Tibial artery (tissue), 4 donors: ENCODE measurements at regions not wholly inside any gene's neighbourhood (a gene's known extent, or its start where the extent isn't known, plus 50 kb on each side); places are given as distances from the start of the nearest gene placed in this dataset.

Source experiments
- DNase-seq, 2 donors: peaks; one replicate each; pipeline ENCODE4 v3.0.0-alpha.2; 2019
- H3K27ac ChIP-seq, 2 donors: fragments of 200-600 bp; sonication (generic) in 1 of 2; 1 replicate in 1 of 2; 2 replicates in 1 of 2; pipeline ENCODE4 v1.5.1; 2018 to 2019; ENCODE audit warnings: mild to moderate bottlenecking in 1 of 2
- H3K27me3 ChIP-seq, 2 donors: fragments of 200-600 bp; sonication (generic) in 1 of 2; one replicate each; pipeline versions ENCODE4 v1.5.1 to v1.6.0; 2016 to 2019
- H3K36me3 ChIP-seq, 3 donors: fragments of 200-600 bp; sonication (generic) in 2 of 3; one replicate each; pipeline ENCODE4 v1.5.1; 2016 to 2019; ENCODE audit warnings: mild to moderate bottlenecking in 2 of 3
- H3K4me1 ChIP-seq, 4 donors: fragments of 200-600 bp; sonication (generic) in 2 of 4; 1 replicate in 3 of 4; 2 replicates in 1 of 4; pipeline ENCODE4 v1.5.1; 2016 to 2019
- H3K4me3 ChIP-seq, 2 donors: fragments of 200-600 bp; sonication (generic) in 1 of 2; 1 replicate in 1 of 2; 2 replicates in 1 of 2; pipeline ENCODE4 v1.5.1; 2018 to 2019; ENCODE audit warnings: mild to moderate bottlenecking in 2 of 2
- H3K9me3 ChIP-seq, 3 donors: fragments of 200-600 bp; sonication (generic) in 1 of 3; one replicate each; pipeline ENCODE4 v1.5.1; 2016 to 2019
- intact Hi-C: fragments of 100-400 bp; cut with DNase I; formaldehyde crosslinking; loops from one replicate; pipeline ENCODE4 v1.15.0; 2023; ENCODE audit warnings: low total_unique reads
- TF ChIP-seq, protein P1 (sequence below), 2 experiments: fragments of 200-600 bp in 1 of 2; fragments of 450-650 bp in 1 of 2; IDR thresholded peaks; one replicate each; pipeline ENCODE4 v1.5.1; 2017 to 2019; ENCODE audit warnings: antibody characterized with exemption in 2 of 2, mild to moderate bottlenecking in 1 of 2, moderate library complexity in 1 of 2

DNA sequence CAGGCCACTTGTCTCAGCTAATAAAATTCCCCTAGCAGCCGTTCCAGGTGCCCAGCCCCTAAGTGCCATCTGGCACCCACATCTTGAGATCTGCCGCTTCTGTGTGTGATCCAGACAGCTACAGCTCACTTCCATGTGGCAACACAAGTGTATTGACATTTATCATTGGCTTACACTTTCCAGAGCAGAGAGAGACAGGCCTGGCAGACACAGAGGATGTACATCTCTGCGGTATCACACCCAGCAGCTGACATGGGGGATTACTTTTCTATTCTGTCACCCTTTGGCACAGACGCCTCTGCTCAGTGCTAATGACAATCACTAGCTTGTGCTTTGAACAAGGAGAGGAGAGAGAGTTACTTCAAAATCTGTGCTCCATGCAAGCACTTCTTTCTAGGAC is 195.9 kb downstream of the KDR start:
- H3K36me3 ChIP-seq: no peaks in the 10 kb centered on the region
- no peaks in the 10 kb centered on the region for H3K9me3 ChIP-seq
- H3K27ac ChIP-seq: no peak overlapping the region
- H3K27me3 ChIP-seq: no peaks in the 10 kb centered on the region
- intact Hi-C loops: no loop called here
- H3K4me3 ChIP-seq: no peak overlapping the region
- no peak for DNase-seq
- TF ChIP-seq, protein P1, sequence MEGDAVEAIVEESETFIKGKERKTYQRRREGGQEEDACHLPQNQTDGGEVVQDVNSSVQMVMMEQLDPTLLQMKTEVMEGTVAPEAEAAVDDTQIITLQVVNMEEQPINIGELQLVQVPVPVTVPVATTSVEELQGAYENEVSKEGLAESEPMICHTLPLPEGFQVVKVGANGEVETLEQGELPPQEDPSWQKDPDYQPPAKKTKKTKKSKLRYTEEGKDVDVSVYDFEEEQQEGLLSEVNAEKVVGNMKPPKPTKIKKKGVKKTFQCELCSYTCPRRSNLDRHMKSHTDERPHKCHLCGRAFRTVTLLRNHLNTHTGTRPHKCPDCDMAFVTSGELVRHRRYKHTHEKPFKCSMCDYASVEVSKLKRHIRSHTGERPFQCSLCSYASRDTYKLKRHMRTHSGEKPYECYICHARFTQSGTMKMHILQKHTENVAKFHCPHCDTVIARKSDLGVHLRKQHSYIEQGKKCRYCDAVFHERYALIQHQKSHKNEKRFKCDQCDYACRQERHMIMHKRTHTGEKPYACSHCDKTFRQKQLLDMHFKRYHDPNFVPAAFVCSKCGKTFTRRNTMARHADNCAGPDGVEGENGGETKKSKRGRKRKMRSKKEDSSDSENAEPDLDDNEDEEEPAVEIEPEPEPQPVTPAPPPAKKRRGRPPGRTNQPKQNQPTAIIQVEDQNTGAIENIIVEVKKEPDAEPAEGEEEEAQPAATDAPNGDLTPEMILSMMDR (IDR thresholded peaks at IDR 0.05): no peak
- no peaks in the 10 kb centered on the region for H3K4me1 ChIP-seq

DNA sequence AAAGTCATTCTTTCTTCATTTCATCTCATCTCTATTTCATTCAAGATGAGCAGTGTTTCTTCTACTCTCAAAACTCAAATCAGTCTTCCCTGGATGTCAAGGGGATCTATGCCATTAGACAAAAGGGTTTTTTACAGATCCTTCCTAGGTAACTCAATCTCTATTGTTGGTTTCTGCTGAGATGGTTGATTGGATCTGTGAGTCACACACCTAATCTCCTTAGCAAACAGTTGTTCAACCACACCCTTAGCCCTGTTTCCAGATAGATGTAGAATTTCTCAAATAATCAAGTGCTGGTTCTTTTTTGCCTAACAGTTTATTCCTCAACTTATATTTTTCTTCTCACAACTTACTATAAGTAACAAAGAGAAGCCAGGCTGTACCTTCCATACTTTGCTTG is 200.5 kb downstream of the KDR start:
- Histone ChIP-seq H3K4me3 (no peak overlapping the region), H3K9me3 (no peaks in the 10 kb centered on the region), H3K27me3 (no peaks in the 10 kb centered on the region), H3K27ac (no peak overlapping the region), H3K4me1 (no peaks in the 10 kb centered on the region), H3K36me3 (no peaks in the 10 kb centered on the region)
- intact Hi-C loops: no loop called here
- TF ChIP-seq, protein P1 (IDR thresholded peaks at IDR 0.05): no peak
- DNase-seq: no peak

DNA sequence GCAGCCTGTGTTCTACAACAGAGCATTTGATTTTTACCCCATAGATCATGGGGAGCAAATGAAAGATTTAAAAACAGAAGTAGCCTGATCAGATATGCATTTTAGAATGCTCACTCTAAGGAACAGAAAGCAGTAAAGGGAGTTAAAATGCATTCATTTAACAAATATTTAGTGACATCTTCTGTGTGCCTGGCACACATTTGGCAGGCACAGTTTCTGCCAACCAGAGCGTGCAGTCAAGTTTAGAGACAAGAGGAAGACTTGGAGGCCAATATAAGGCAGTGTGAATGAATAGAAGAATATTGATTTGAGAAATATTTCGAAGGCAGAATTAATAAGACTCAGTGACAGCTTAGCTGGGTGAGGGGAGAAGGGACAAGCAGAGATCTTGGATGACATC is 210.1 kb downstream of the KDR start:
- intact Hi-C loops: no loop called here
- H3K27me3 ChIP-seq: no peaks in the 10 kb centered on the region
- H3K4me1 ChIP-seq: peaks cover 0 to 58% (median 28%) of the 10 kb centered on the region in 4 donors

DNA sequence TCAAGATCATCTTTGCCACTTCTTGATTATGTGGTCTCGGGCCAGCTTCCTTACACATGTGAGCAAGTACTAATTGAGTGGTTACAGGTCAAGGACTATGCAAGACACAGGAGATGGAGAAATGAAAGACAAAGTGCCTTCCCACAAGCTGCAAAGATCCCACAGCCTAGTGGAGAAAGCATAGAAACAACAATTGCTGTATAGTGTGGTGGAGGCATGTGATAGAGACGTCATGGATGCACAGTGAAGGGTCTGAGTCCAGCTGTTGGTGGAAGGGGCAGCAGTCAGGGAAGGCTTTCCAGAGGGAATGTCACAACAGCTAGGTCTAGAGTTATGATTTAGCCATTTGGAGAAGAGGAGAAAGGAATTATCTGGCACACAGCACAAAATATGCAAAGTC is 210.6 kb downstream of the KDR start:
- Histone ChIP-seq H3K27ac (peak overlapping the region; percentile 62 to 71), H3K9me3 (no peaks in the 10 kb centered on the region), H3K4me1 (peaks cover 0 to 58% (median 28%) of the 10 kb centered on the region in 4 donors), H3K36me3 (no peaks in the 10 kb centered on the region), H3K4me3 (no peak overlapping the region), H3K27me3 (no peaks in the 10 kb centered on the region)
- DNase-seq: no peak
- intact Hi-C loops: no loop called here
- TF ChIP-seq, protein P1 (IDR thresholded peaks at IDR 0.05): no peak

More for the DNA sequence above, 210.1 kb downstream of the KDR start:
- TF ChIP-seq, protein P1 (IDR thresholded peaks at IDR 0.05): no peak
- Histone ChIP-seq H3K4me3 (no peak overlapping the region), H3K36me3 (no peaks in the 10 kb centered on the region), H3K27ac (no peak overlapping the region), H3K9me3 (no peaks in the 10 kb centered on the region)
- no peak for DNase-seq

DNA sequence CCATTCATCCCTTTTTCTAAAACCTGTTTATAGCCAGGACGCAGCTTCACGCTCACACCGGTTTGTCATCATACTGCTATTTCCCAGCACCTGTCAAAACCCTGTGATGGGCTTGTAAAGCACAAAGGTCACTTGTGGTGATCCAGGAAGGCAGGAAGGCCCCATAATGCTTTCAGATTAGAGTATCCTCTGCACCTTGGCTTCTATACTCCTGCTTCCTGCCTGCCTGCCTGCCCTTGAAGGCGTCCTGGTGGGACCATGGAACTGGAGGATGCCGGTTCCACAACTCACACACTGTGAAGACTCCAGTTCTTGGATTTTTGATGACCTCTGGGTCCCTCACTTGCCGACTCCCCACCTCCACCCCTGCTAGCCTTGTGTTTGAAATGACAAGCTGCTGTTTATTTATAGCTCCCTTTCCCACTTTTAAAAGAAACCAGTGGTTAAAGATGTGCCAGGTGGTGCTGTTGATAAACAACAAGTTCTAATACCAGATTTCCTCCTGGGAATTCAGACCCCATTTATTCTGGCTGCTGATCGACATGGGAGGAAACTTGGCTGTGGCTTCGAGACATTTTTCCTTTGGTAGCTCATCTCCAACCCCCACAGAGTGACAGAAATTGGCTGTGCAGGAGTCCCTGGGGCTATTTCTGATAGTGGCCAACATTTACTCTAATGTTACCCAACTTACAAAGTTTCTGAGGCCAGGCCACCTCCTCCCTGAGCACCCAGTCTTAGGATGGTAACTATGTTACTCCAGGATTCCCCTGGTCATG is 211.5 kb downstream of the KDR start:
- TF ChIP-seq, protein P1 (IDR thresholded peaks at IDR 0.05): no peak
- Histone ChIP-seq H3K4me1 (peaks cover 0 to 58% (median 28%) of the 10 kb centered on the region in 4 donors), H3K36me3 (no peaks in the 10 kb centered on the region), H3K4me3 (no peak overlapping the region), H3K27me3 (no peaks in the 10 kb centered on the region), H3K27ac (peak overlapping the region; percentile 62 to 71), H3K9me3 (no peaks in the 10 kb centered on the region)
- intact Hi-C loops: no loop called here
- peak; percentile 26 to 71 for DNase-seq
